HG03521 (cell line): ENCODE measurements at regions not wholly inside any gene's neighbourhood (a gene's known extent, or its start where the extent isn't known, plus 50 kb on each side); places are given as distances from the start of the nearest gene placed in this dataset.
"Not testable (repeated sequence)": the region's sequence is repeated elsewhere in the genome, so short reads cannot be mapped to it uniquely, and the experiment has no call there.

Source experiments
- ATAC-seq: cut with Tn5 transposase; IDR thresholded peaks from one replicate; pipeline ENCODE4 v1.9.1; 2021; ENCODE audit warnings: mild to moderate bottlenecking, moderate library complexity; ENCODE audit not compliant: unreplicated experiment

DNA sequence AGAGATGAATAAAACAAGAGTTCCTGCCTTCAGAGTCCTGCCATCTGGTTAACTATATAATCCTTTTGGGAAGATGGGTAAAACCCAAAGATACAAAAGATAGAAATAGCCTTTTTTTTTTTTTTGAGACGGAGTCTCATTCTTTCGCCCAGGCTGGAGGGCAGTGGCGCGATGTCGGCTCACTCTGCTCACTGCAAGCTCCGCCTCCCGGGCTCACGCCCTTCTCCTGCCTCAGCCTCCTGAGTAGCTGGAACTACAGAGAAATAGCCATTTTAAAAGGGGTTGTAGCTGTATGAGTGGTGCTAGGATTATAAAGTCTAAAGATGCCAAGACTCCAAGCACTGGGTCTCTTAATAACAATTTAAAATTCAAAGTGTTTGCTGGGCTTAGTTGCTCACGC, 97.2 kb downstream of the KDR start:
- no peak for ATAC-seq

GRCh38 chr4:55027596-55027995, 97.8 kb downstream of the KDR start:
- no peak for ATAC-seq

GRCh38 chr4:55025456-55025855, 99.9 kb downstream of the KDR start:
- ATAC-seq = not testable (repeated sequence)

GRCh38 chr4:55023030-55023429, 102.4 kb downstream of the KDR start:
- ATAC-seq = no peak

DNA sequence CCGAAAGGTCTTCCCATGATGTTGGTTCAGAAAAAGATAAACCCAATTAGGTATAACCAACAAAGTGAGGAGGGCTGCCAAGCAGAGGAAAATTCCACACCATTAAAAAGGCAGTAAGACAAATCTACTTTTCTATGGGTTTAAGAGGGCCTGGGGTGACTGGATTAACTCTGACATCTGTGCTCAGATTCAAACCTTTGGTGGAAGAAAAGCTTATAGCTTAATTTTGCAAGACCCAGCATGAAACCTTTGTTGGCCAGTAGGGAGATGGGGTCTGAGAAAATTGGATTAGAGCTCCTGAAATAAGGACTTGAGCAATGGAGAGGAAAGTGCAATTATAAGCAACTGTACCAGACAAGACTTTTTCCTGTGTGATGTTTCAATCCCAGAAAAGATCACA, 104.2 kb downstream of the KDR start:
- ATAC-seq = no peak

- no peak for ATAC-seq
These were observed 105.3 kb downstream of the KDR start for GRCh38 chr4:55020131-55020530.

DNA sequence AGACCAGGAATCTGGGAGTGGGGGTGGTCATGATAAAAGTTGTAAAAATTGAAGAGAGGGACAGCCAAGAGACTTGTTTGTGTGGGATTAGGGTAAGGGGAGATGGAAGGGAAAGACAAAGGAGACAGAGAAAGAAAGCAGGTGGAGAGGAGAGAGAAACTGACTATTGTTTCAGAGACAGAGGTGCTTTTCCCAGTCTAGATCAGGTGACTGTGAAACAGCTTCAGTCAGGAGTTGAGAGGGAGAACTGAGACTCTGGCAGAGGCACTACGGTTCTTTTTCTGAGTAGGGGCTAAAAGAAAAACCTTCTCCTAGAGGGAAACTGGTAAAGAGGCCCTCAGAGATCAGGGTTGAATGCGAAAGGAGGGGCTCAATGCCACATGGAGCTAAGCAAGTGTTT, 106.4 kb downstream of the KDR start:
- ATAC-seq = no peak

DNA sequence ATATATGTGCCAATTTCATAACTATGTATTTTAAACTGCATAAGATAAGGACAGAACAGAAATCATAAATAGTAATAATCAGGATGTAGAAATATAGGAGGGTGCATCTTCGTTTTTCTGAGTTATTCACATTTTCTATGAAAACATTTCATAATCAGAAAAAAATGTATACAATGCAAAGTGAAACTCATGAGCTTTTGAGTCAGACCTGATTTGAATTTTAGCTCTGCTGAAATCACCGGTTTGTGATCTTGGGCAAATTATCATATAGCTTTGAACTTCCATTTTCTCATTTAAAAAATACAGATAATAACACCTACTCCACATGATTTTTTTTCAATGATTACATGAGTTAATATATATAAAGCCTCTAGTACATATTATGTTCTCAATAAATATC, 106.9 kb downstream of the KDR start:
- ATAC-seq = no peak

DNA sequence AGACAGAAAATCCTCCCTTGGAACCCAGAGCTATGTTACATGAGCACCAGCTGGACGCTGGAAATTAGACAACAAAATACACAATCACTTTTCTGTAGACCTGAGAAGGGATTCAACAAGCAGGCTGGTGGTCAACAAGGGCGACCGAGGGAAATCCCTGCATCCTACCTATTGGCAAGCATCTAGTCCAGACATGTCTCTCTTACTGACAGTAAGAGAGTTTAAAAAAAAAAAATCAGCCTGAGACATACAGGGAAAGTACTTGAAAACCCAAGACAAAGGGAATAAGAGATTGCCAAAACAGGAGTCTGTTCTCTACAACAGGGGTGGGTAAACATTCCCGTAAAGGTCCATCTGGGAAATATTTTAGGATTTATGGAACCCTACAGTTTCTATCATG, 108.0 kb downstream of the KDR start:
- no peak for ATAC-seq

GRCh38 chr4:55016131-55016530, 109.3 kb downstream of the KDR start:
- ATAC-seq = no peak

- ATAC-seq = no peak
These were observed 110.5 kb downstream of the KDR start for GRCh38 chr4:55014876-55015275.

- ATAC-seq = no peak
These were observed 111.9 kb downstream of the KDR start for GRCh38 chr4:55013431-55013955.

- no peak for ATAC-seq
These were observed 112.8 kb downstream of the KDR start for GRCh38 chr4:55012363-55013230.

DNA sequence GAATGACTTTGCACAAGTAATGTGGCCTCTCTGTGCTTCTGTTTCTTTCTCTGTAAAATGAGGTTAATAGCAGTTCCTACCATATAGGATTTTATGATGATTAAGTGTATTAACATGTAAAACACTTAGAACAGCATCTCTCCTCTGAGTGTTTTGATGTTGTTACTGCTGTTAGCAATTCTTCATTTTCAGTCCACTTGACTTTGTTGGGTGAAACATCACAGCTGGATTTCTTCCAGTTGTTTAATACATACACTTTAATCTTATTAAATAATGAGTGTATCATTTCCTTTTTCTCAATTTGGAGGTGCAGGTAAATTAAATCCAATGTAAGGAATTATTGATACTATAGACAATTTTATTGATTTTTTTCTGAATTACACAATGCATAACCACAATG, 113.6 kb downstream of the KDR start:
- ATAC-seq = no peak

- ATAC-seq = no peak
These were observed 114.8 kb downstream of the KDR start for GRCh38 chr4:55010550-55010949.

DNA sequence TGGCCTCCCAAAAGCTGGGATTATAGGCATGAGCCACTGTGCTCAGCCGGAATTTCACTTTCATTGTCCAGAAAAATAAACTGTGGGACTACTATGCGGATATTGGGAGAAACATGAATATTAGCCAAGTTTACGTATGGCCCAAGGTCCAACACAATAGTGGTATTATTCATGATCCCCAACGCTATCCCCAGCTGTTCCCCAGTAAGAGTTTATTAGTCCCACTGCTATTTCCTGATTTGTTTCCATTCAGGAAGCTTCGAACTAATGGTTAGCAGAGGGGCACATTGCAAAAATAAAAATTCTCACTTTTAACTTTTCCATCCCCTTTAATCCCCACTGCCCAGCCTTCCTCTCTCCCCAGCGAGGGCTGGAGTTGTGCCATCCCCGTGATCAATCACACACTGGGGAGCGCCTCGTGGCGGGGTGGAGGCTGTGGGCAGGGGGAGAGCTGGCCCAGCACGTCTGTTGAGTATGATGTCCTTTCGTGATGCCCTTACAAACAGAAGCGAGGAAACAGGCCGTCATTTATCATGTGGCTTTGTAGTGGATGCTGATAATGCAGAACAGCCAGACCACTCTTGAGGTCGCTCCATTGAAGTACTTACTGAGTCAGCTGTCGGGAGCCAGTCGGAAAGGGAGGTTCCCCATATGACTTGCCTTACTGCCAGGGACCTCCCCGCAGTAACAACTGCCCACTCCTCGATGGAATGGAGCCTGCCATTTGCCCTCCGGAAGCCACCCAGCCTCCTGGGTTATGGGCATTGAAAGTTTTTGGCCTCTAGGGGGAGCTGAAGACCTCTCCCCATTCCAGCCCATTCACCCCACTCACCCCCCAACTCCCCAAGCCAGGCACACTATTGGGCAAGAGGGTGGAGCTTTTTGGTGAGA, 117.0 kb downstream of the KDR start:
- no peak for ATAC-seq

DNA sequence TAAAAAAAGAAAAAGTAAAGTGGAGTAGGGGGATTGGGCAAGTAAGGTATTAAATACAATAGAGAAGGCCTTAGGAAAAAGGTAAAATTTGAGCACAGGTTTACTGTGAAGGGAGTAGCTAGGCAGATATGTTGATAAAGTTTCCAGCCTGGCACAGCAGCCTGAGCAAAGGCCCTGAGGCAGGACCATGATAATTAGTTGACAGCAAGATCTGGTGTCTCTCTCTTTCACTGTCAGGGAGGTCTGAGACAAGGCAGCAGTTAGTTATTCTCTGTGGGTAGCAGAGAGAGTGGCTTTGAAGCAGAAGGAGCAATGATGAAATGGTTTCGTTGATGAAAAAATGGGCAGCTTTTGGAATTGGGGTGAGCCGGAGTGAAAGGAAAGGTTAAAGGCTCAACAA, 119.5 kb downstream of the KDR start:
- no peak for ATAC-seq

DNA sequence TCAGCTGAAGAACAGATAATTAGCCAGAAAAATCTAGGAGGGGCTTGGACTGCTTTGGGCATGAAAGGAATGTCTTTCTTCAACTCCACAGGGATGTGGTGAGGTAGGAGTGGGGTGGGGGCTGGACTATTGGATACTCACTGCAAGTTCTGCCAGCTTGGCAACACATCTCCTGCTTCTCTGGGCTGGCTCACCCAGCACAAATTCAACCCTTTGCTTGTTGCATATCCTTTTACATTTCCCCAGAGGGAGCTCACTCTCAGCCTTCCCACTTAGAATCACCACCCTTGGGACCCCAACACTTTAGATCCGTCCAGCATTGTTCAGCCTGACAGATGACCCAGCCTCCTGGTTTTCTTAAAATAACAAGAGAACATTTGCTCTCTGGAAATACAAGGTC, 120.6 kb downstream of the KDR start:
- ATAC-seq = no peak

DNA sequence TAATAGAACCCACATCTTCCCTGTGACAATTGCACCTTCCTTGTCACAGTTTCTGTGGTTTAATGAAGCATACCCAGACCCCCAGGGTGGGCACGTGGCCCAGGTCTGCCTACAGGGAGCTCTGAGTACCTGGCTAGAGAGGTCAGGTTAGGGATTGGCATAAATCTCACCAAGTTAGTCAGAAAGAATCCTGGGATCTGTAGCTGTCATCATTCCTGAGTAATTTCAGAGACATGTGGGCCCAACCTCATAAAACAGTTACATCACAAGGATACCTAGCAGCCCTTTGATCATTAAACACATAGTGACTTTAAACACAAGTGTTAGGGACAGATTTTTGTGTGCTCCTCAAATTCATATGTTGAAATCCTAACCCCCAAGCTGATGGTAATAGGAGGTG, 123.0 kb downstream of the KDR start:
- no peak for ATAC-seq

DNA sequence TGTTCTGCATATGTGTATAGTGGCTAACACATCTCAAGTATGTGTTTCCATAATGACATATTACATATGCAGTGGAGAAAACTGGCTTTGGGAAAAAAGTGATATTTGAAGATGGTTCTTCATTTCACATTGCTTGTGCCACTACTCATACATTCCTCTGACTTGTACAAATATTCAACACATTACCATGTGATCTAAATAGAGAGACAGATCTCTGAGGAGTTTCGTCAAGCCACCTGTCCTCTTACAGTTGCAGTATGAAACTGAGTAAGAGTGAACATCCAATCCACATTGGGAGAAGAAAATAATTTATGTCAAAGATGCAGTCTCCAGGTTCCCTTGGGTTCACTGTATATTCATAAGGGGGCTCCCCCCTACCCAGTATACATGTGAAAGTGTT, 123.9 kb downstream of the KDR start:
- ATAC-seq = no peak

- no peak for ATAC-seq
These were observed 126.4 kb downstream of the KDR start for GRCh38 chr4:54999003-54999402.
